ENCODE measurements at regions not wholly inside any gene's neighbourhood (a gene's known extent, or its start where the extent isn't known, plus 50 kb on each side); places are given as distances from the start of the nearest gene placed in this dataset.
"Not testable (repeated sequence)": the region's sequence is repeated elsewhere in the genome, so short reads cannot be mapped to it uniquely, and the experiment has no call there.

DNA sequence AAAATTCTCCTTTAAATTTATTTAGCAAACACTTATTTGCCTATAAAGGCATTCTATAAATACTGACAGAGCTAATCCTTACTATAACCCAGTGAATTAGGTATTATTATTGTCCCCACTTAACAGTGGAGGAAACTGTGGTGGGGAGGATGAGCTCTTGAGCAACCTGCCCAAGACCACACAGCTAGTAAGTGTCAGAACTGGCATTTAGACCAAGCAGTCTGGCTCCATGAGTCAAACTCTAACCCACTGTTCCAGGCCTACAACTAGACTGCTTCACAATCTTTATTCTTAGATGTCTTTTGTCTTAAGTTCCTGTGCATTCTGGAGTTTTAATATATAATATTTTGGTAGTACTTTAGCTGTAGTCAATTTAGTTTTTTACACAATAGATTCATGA, 530.8 kb downstream of the BCKDHB start:
- DNase-seq: no peak

GRCh38 chr6:80636689-80637088, 530.2 kb downstream of the BCKDHB start:
- no peak for DNase-seq

DNA sequence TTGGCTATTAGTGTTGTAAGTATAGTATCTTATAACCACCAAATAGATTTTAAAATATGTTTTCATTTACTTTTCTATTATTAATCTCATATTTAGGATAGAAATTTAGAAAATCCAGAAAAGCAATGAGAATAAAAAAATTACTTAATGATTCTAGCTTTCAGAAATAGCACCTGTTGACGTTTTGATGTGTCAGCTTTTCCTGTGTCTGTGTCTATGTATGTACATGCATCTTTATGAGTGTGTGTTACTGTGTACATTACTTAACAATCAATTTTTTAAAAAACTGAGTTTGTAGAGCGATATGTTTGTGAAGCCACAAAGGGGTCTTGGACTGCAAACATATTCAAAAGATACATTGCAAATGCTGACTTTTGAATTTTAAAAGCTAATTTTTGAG, 526.9 kb downstream of the BCKDHB start:
- DNase-seq: no peak

GRCh38 chr6:80625405-80625804, 518.9 kb downstream of the BCKDHB start:
- no peak for DNase-seq

DNA sequence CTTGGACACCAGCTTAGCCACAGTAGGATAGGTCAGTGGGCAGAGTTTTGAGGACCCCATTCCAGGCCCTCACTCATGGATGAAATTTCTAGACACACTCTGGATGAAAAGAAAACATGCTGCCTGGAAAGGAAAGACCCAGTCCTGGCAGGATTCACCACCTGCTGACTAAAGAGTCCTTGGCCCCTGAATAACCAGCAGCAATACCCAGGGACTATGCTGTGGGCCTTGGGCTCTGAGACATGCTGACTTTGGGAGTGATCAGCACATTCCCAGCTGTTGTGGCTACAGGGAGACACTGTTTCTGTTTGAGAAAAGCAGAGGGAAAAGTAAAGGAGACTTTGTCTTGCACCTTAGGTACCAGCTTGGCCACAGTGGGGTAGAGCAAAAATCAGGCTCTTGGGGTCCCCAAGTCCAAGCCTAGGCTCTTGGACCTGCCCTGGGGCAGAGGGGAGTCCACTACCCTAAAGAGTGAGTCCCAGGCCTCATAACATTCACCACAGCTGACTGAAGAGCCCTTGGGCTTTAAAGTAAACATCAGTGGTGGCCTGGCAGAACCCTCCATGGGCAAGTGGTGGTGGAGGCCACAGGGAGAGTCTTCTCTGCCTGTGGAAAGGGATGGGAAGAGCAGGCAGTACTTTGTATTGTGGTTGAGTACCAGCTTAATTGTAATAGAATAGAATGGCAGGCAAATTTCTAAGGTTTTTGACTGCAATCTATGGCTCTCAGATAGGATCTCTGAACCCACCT, 516.8 kb downstream of the BCKDHB start:
- no peak for DNase-seq

GRCh38 chr6:80622641-80623040, 516.2 kb downstream of the BCKDHB start:
- no peak for DNase-seq

GRCh38 chr6:80618953-80619352, 512.5 kb downstream of the BCKDHB start:
- no peak for DNase-seq

GRCh38 chr6:80610846-80611245, 504.4 kb downstream of the BCKDHB start:
- DNase-seq: no peak

DNA sequence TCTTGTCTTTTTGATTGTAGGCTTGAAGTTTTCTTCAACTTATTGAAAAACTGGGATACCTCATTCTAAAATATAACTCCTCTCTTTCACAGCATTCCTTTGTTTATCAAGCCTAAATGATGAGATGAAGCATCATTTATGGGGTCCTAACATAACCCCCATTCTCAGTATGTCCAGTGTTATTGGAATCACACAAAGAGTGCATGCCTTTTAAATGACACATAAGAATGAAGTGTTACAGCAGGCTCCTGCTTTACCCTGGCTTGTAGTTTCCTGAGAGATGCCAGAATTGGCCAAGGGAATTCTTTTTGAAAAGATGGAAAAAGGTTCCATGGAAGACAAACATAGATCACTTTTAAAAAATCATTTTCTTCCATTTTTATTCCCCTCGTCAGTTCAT, 502.4 kb downstream of the BCKDHB start:
- DNase-seq: no peak

GRCh38 chr6:80607811-80608391, 501.4 kb downstream of the BCKDHB start:
- no peak for DNase-seq

- DNase-seq: peak; percentile 31
Observed at GRCh38 chr6:80605165-80605989, 498.9 kb downstream of the BCKDHB start.

GRCh38 chr6:80603679-80604078, 497.2 kb downstream of the BCKDHB start:
- no peak for DNase-seq

DNA sequence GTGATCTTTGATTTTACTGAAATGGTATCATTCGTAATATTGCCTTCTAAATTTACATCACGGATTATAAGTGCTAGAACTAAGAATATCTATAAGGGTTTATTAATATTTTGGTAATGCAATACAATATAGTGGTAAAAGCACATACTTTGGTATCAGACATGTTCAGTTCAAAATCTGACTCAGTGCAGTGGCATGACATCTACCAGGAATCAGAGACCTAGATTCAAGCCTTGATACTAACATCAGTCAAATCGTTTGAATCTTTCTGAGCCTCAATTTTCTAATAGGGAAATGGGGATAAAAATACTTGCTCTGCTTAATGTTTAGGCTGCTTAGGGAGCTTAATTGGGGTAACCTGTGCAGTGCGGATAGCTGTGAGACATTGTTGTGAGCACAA, 488.0 kb downstream of the BCKDHB start:
- no peak for DNase-seq

- DNase-seq: no peak
Observed at GRCh38 chr6:80592436-80592835, 486.0 kb downstream of the BCKDHB start.

- DNase-seq: no peak
Observed at GRCh38 chr6:80586242-80586641, 479.8 kb downstream of the BCKDHB start.

GRCh38 chr6:80579391-80580023, 473.0 kb downstream of the BCKDHB start:
- DNase-seq: no peak

DNA sequence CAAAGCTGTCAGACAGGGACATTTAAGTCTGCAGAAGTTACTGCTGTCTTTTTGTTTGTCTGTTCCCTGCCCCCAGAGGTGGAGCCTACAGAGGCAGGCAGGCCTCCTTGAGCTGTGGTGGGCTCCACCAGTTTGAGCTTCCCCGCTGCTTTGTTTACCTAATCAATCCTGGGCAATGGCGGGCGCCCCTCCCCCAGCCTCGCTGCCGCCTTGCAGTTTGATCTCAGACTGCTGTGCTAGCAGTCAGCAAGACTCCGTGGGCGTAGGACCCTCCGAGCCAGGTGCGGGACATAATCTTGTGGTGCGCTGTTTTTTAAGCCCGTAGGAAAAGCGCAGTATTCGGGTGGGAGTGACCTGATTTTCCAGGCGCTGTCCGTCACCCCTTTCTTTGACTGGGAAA, 466.8 kb downstream of the BCKDHB start:
- not testable (repeated sequence) for DNase-seq

- no peak for DNase-seq
Observed at GRCh38 chr6:80566361-80566760, 459.9 kb downstream of the BCKDHB start.

GRCh38 chr6:80553071-80553740, 446.7 kb downstream of the BCKDHB start:
- DNase-seq: no peak

GRCh38 chr6:80550748-80551147, 444.3 kb downstream of the BCKDHB start:
- DNase-seq: no peak

GRCh38 chr6:80550281-80550680, 443.8 kb downstream of the BCKDHB start:
- DNase-seq: no peak

DNA sequence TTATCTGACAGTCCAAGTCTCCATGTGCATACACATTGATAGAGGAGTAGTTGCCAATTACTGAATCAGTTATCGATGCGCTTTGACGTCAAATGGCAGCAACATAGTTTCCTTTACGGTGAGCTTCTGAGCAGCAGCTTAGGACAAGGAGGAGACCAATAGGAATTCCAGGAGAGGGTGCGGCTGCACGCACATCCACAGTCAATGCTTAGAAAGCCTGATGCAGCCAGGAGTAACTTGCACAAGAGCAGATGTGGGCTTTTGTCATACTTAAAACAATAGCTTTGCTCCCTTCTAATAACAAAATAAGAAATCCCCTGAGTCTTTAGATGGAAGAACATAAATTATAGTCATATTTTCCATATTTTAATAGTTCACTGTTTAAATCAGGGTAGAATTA, 442.1 kb downstream of the BCKDHB start:
- peak; percentile 77 for DNase-seq
